ENCODE measurements at regions not wholly inside any gene's neighbourhood (a gene's known extent, or its start where the extent isn't known, plus 50 kb on each side); places are given as distances from the start of the nearest gene placed in this dataset.
A peak's percentile ranks its signal among the peaks of the same experiment; 100 is the strongest.

DNA sequence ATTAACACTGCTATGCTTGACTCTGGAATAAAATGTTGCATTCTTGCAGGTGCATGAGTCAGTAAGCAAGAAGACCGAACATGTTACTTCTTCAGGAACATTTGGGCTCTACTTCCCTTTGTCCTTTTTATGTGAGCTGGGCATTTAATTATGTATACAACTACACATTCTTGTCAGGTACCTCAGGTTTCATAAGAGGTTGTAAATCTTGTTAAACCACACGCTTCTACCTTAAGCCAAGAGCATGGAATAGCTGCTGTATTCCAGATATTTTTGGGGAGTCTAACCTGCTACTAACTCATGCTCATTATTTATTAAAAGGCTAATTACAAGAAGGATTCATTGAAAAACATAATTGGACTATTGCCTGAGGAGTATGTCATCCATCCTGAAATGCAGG lies 414.2 kb upstream of the KLF6 start:
- TF ChIP-seq, protein P1, sequence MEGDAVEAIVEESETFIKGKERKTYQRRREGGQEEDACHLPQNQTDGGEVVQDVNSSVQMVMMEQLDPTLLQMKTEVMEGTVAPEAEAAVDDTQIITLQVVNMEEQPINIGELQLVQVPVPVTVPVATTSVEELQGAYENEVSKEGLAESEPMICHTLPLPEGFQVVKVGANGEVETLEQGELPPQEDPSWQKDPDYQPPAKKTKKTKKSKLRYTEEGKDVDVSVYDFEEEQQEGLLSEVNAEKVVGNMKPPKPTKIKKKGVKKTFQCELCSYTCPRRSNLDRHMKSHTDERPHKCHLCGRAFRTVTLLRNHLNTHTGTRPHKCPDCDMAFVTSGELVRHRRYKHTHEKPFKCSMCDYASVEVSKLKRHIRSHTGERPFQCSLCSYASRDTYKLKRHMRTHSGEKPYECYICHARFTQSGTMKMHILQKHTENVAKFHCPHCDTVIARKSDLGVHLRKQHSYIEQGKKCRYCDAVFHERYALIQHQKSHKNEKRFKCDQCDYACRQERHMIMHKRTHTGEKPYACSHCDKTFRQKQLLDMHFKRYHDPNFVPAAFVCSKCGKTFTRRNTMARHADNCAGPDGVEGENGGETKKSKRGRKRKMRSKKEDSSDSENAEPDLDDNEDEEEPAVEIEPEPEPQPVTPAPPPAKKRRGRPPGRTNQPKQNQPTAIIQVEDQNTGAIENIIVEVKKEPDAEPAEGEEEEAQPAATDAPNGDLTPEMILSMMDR (IDR thresholded peaks at IDR 0.05) = no peak
- DNase-seq (no peak), ATAC-seq (no peak)
- Histone ChIP-seq H3K27me3 (ENCODE audit: low read depth) (no peaks in the 10 kb centered on the region), H3K27ac (no peak overlapping the region), H3K9me3 (no peaks in the 10 kb centered on the region), H3K4me3 (no peak overlapping the region), H3K4me1 (peaks cover 10% of the 10 kb centered on the region), H3K36me3 (no peaks in the 10 kb centered on the region)
- intact Hi-C loops (cut with DNase I) = no loop called here

DNA sequence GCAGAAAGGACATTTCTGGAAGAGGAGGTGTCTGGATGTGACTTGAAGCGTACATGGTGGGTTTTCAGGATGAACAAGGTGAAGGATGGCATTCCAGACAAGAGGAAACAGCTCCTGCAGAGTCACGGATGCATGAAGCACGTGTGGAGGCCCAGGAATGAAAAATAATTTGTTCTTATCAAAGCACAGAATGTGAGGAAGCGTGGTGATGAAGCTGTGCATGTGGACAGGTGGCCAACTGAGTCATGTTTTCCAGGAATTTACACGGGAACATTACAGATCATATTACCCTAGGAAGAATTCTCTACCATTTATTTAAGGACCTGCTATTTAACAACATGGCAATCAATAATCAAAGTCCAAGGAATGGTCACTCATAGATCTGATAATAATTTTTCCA lies 413.2 kb upstream of the KLF6 start:
- intact Hi-C loops (cut with DNase I) = no loop called here
- TF ChIP-seq, protein P1 (IDR thresholded peaks at IDR 0.05) = no peak
- no peak overlapping the region for H3K27ac ChIP-seq

DNA sequence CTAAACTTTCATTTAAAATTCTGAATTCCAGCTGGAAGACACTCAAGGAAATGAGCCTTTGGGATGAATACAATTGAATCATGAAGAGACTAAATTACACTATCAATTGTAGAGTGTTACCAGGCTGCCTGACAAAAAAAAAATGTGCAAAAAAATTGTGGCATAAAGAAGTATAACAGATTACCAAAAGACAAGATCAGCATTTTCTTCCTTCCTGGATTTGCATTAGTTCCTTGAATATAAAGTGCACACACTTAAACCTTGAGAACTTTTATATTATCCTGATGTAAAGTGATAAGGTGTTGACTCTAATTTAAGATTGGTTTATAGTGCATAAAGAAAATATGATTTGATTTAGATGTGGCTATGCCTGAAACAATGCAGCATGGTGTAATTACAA lies 412.7 kb upstream of the KLF6 start:
- TF ChIP-seq, protein P1 (IDR thresholded peaks at IDR 0.05) = no peak
- Histone ChIP-seq H3K9me3 (no peaks in the 10 kb centered on the region), H3K27me3 (ENCODE audit: low read depth) (no peaks in the 10 kb centered on the region), H3K4me3 (no peak overlapping the region), H3K36me3 (no peaks in the 10 kb centered on the region), H3K27ac (no peak overlapping the region), H3K4me1 (peaks cover 10% of the 10 kb centered on the region)
- no peak for ATAC-seq
- intact Hi-C loops (cut with DNase I) = no loop called here
- DNase-seq = no peak

More for the DNA sequence above, 413.2 kb upstream of the KLF6 start:
- DNase-seq (no peak), ATAC-seq (no peak)
- peaks cover 10% of the 10 kb centered on the region for H3K4me1 ChIP-seq
- no peaks in the 10 kb centered on the region for H3K27me3 ChIP-seq (ENCODE audit: low read depth)
- no peaks in the 10 kb centered on the region for H3K9me3 ChIP-seq
- H3K36me3 ChIP-seq = no peaks in the 10 kb centered on the region
- no peak overlapping the region for H3K4me3 ChIP-seq

DNA sequence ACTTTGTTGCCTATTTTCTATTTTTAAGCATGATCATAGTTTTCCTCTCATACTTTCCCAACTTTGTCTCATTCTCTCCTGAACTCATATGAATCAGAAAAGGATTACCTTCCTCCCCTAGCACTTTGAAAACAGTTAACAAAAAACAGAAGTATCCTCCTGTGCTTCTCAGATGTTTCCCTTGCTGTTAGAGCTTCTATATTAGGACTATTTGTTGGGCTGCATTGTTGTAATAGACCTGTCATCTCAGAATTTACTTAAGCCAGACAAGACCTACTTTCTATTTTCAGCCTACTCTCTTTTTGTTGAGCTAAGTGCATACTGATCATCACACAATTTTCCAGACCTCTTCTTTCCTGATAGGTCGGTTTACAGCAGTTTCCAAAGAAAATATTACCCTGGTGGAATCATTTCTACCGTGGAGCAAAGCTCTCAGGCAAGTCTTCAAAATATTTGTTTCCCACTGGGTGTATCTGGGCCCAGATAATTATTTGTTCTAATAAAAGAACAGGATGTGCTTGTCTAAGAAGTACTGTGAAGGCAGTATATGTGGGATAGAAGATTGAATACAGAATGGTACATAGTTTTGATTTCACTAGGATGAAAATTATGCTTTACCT lies 411.9 kb upstream of the KLF6 start:
- Histone ChIP-seq H3K4me3 (no peak overlapping the region), H3K4me1 (peaks cover 10% of the 10 kb centered on the region), H3K9me3 (no peaks in the 10 kb centered on the region), H3K27me3 (ENCODE audit: low read depth) (no peaks in the 10 kb centered on the region), H3K27ac (peak overlapping the region; percentile 14), H3K36me3 (no peaks in the 10 kb centered on the region)
- DNase-seq = no peak
- intact Hi-C loops (cut with DNase I) = no loop called here
- TF ChIP-seq, protein P1 (IDR thresholded peaks at IDR 0.05) = no peak
- no peak for ATAC-seq

DNA sequence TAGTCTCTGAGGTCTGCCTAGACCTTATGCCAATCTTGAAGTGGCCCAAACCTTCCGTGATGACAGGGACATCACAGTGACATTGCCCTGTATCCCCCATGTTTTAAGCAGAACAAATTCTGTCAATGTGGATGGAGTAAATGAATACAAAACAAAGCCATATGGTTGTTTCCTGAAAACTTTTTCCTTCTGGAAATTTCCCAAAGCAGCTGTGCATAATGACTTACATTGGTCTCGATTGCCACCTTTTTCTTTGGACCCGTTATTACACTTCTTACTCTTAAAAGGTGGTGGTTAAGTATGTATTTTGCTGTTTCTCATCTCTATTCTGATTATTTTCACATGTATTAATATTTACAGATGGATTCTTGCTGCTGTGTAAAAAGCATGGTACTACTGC lies 411.2 kb upstream of the KLF6 start:
- H3K27me3 ChIP-seq (ENCODE audit: low read depth) = no peaks in the 10 kb centered on the region
- H3K27ac ChIP-seq = no peak overlapping the region
- peaks cover 10% of the 10 kb centered on the region for H3K4me1 ChIP-seq
- intact Hi-C loops (cut with DNase I) = no loop called here
- TF ChIP-seq, protein P1 (IDR thresholded peaks at IDR 0.05) = no peak
- ATAC-seq (no peak), DNase-seq (no peak)
- H3K36me3 ChIP-seq = no peaks in the 10 kb centered on the region
- H3K9me3 ChIP-seq = no peaks in the 10 kb centered on the region
- H3K4me3 ChIP-seq = no peak overlapping the region

Data from lower lobe of right lung (tissue), 2 donors.